Activated T-cell treated with anti-CD3 and anti-CD28 coated beads, Interleukin-2, amount 50 U/mL, for 24 hours (primary cell): ENCODE measurements at regions not wholly inside any gene's neighbourhood (a gene's known extent, or its start where the extent isn't known, plus 50 kb on each side); places are given as distances from the start of the nearest gene placed in this dataset.
"Not testable (repeated sequence)": the region's sequence is repeated elsewhere in the genome, so short reads cannot be mapped to it uniquely, and the experiment has no call there.

Experiments used
- DNase-seq: peaks from one replicate; pipeline ENCODE4 v3.0.0-alpha.2; 2020
- H3K27ac Mint-ChIP-seq: 2 replicates; pipeline ENCODE4 v1.8.0; 2020; ENCODE audit warnings: mild to moderate bottlenecking, mixed read lengths
- H3K27me3 Mint-ChIP-seq: 2 replicates; pipeline ENCODE4 v1.8.0; 2020; ENCODE audit warnings: mixed read lengths
- H3K36me3 Mint-ChIP-seq: 2 replicates; pipeline ENCODE4 v1.8.0; 2020; ENCODE audit warnings: low read depth, mixed read lengths
- H3K4me1 Mint-ChIP-seq: 2 replicates; pipeline ENCODE4 v1.8.0; 2020; ENCODE audit warnings: low read depth, mixed read lengths
- H3K4me3 Mint-ChIP-seq: 2 replicates; pipeline ENCODE4 v1.8.0; 2020; ENCODE audit warnings: mild to moderate bottlenecking, moderate library complexity, mixed read lengths
- H3K9me3 Mint-ChIP-seq: 2 replicates; pipeline ENCODE4 v1.8.0; 2020; ENCODE audit warnings: mixed read lengths

DNA sequence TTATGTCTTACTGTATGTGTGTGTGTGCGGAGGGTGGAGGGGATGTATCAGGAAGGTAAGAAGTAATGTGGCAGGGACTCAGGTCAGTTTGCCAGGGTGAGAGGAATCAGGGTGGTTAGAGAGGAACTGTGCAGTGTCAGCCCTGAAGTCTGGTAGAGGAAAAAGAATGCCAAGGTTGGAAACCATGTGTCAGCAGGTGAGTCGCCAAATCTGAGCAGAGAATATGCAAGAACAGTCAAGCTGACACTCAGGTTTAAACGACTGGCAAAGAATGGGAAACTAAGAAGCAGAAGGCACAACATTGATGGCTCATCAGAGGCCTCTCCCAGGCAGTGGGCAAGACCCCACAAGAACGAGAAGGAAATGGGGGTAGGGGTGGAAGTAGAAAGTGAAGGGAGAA is 107.5 kb upstream of the TBX18 start:
- Mint-ChIP-seq H3K27ac (no peak overlapping the region), H3K27me3 (no peaks in the 10 kb centered on the region), H3K4me1 (no peaks in the 10 kb centered on the region), H3K4me3 (no peak overlapping the region), H3K9me3 (no peaks in the 10 kb centered on the region), H3K36me3 (no peaks in the 10 kb centered on the region)
- DNase-seq = no peak

DNA sequence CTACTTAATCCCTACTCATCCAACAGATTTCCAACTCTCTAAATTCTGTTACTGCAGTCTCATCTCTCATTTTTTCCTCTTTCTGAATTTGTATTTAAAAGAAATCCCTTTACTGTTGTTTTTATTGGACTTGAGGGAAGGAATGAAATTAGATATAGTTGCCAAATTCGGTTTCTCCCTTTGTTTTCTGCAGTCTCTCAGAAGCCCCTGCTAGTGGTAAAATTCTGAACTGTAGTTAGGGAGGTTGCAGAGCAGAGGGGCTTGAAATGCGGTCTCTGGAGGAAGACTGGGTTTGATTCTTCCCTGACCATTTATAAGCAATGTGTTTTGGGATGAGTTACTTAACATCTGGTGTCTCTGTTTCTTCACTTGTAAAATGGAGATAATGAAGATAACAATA is 106.3 kb upstream of the TBX18 start:
- H3K9me3 Mint-ChIP-seq = no peaks in the 10 kb centered on the region
- no peaks in the 10 kb centered on the region for H3K27me3 Mint-ChIP-seq
- no peaks in the 10 kb centered on the region for H3K4me1 Mint-ChIP-seq
- H3K27ac Mint-ChIP-seq = no peak overlapping the region
- H3K4me3 Mint-ChIP-seq = no peak overlapping the region
- no peak for DNase-seq
- no peaks in the 10 kb centered on the region for H3K36me3 Mint-ChIP-seq

DNA sequence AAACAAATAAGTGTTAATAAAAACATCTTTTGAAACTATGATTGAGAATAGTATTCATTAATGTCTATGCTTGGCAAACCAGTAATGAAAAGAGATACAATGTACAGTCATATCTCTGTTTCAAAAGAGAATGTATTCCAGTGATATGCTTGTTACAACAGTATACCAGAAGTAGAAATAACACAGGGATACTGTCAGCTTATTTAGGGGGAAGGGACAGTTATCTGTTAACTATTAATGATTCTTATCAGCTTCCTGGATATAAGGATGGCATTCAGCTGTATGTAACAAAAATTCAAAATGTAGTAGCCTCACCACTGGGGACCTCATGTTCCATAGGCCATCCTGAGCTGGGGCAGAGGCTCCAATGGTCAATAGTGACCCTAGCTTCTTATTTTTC is 103.8 kb upstream of the TBX18 start:
- H3K36me3 Mint-ChIP-seq = no peaks in the 10 kb centered on the region
- no peak overlapping the region for H3K27ac Mint-ChIP-seq
- no peaks in the 10 kb centered on the region for H3K9me3 Mint-ChIP-seq
- no peaks in the 10 kb centered on the region for H3K27me3 Mint-ChIP-seq
- H3K4me1 Mint-ChIP-seq = no peaks in the 10 kb centered on the region
- DNase-seq = no peak
- H3K4me3 Mint-ChIP-seq = no peak overlapping the region

DNA sequence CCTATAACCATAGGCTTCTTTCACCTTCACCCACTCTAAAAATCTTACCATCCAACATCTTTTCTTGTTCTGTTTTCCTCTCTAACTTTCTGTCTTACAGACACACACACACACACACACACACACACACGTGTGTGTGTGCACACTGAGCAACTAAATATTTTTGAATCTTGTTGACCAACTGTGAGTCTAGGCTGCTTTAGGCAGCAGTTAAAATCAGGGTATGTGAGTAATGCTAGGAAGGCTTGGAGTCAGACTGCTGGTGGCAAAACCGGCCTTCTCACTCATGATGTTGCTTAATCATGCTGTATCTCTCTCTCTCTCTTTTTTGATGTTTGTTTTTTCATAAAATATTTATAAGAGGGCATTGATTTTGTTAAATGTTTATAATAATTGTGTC is 103.1 kb upstream of the TBX18 start:
- DNase-seq = no peak
- Mint-ChIP-seq H3K4me3 (no peak overlapping the region), H3K27me3 (no peaks in the 10 kb centered on the region), H3K36me3 (no peaks in the 10 kb centered on the region), H3K27ac (no peak overlapping the region), H3K9me3 (no peaks in the 10 kb centered on the region), H3K4me1 (no peaks in the 10 kb centered on the region)

DNA sequence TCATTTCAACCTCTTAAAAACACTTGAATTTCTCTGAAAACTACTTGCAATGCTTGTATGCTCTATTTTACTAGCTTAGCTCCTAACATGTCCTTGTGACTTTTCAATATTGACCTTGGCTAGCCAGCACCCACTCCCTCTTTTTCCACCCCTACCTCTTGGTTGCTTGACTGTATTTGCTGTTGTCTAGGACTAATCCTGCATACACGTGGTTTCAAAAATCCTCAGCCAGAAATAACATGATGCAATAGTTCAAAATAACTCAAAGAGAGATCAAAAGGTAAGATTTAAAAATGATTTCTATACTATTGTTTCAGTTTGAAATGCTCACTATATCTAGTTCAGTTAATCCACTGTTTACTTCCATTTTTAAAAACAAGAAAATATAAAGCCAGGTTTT is 102.3 kb upstream of the TBX18 start:
- Mint-ChIP-seq H3K36me3 (no peaks in the 10 kb centered on the region), H3K27ac (no peak overlapping the region), H3K27me3 (no peaks in the 10 kb centered on the region), H3K4me1 (no peaks in the 10 kb centered on the region), H3K4me3 (no peak overlapping the region), H3K9me3 (no peaks in the 10 kb centered on the region)
- DNase-seq = no peak

DNA sequence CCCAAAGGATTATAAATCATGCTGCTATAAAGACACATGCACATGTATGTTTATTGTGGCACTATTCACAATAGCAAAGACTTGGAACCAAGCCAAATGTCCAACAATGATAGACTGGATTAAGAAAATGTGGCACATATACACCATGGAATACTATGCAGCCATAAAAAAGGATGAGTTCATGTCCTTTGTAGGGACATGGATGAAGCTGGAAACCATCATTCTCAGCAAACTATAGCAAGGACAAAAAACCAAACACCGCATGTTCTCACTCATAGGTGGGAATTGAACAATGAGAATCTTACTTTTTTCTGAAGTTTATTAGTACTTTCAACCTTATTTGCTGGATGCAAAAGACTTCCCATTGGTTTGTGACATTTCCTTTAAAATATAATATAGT is 101.0 kb upstream of the TBX18 start:
- H3K27ac Mint-ChIP-seq, DNase-seq: not testable (repeated sequence)

DNA sequence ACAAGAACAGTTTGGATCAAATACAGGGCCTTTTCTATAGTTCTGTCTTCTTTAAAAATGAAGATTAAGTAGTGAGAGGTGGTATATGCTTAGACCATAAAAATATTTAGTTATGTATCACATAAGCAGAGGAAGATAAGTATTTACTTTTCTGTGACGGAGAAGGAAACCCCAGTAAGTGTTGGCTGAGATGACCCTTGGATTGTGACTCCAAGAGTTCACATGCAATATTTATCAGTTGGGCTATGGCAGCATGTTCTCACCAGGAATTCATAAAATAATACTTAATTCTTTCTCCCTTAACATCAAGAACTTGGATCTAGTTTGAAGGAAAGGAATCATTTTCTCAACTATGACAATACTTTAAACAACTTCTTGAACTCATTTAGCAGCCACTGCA is 98.4 kb upstream of the TBX18 start:
- H3K4me1 Mint-ChIP-seq = no peaks in the 10 kb centered on the region
- no peak overlapping the region for H3K4me3 Mint-ChIP-seq
- DNase-seq = no peak
- H3K27me3 Mint-ChIP-seq = no peaks in the 10 kb centered on the region
- no peaks in the 10 kb centered on the region for H3K9me3 Mint-ChIP-seq
- no peak overlapping the region for H3K27ac Mint-ChIP-seq
- no peaks in the 10 kb centered on the region for H3K36me3 Mint-ChIP-seq

More for the DNA sequence above, 101.0 kb upstream of the TBX18 start:
- not testable (repeated sequence) for H3K4me1 Mint-ChIP-seq, H3K4me3 Mint-ChIP-seq, H3K36me3 Mint-ChIP-seq, H3K27me3 Mint-ChIP-seq, H3K9me3 Mint-ChIP-seq

DNA sequence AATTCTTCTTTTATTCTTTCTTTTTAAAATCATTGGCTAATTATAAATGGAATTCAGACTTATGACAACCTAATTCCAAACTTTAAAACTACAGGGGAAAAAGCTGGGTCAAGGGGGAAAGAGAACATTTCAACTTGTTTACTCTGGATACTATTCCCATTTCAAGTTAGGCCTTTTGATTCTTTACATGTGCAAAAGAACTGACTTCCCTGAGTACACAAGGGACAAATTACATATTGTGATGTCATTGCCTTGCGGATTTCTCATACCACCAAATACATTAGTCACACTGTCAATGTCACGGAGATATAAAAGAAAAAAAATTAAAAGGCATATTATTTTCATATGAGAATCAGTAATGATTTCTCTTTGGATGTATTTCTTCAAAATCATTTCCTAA is 96.5 kb upstream of the TBX18 start:
- no peak for DNase-seq
- H3K9me3 Mint-ChIP-seq = no peaks in the 10 kb centered on the region
- H3K27ac Mint-ChIP-seq = no peak overlapping the region
- no peaks in the 10 kb centered on the region for H3K4me1 Mint-ChIP-seq
- no peak overlapping the region for H3K4me3 Mint-ChIP-seq
- H3K36me3 Mint-ChIP-seq = no peaks in the 10 kb centered on the region
- no peaks in the 10 kb centered on the region for H3K27me3 Mint-ChIP-seq

DNA sequence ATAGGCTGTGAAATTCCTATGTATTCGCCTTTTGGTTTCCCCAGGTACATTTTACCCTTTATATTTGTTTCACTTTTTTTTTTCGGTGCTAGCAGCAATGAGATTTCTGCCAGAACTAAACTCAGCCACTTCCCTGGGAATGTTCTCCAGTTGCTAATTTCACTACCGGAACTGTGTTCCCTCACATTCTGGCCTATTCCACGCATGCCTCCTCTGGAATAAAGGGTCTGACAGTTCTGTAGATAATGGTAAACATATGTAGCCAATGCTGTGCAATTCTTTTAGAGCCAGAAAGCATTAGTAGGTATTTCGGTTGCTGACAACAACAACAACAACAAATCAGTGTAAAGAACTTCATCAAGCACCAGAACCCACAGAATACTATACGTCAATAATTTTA is 96.1 kb upstream of the TBX18 start:
- Mint-ChIP-seq H3K27ac (no peak overlapping the region), H3K27me3 (no peaks in the 10 kb centered on the region), H3K36me3 (no peaks in the 10 kb centered on the region), H3K4me3 (no peak overlapping the region), H3K4me1 (no peaks in the 10 kb centered on the region), H3K9me3 (peaks cover 2% of the 10 kb centered on the region)
- DNase-seq = no peak

DNA sequence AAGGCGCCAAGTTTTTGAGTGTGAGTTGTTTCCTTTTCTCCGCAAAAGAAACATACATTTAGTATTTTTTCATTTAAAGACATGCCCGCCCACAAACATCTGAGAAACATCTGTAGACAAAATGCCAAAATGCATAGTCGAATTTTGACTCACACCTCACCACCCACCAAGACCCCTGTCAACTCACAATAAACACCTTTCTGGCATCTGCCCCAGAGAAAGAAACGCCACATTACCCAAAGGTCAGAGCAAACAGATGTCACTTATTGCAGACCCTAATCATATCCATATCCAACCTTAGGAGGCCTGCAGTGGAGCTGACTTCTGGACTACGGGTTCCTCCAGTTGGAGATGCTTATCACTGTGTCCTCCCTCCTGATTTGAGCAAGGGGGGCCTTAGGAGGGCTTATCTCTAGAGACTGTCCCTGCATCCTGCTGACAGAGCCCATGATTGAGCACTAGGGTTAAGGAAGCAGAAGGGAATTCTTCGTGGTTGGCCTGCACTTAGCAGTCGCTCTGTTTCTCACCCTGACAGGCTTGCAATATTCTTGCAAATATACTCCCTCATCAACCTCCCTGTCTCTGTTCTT is 90.5 kb upstream of the TBX18 start:
- Mint-ChIP-seq H3K27ac (no peak overlapping the region), H3K27me3 (no peaks in the 10 kb centered on the region), H3K4me3 (no peak overlapping the region), H3K9me3 (peaks cover 5% of the 10 kb centered on the region), H3K4me1 (no peaks in the 10 kb centered on the region), H3K36me3 (no peaks in the 10 kb centered on the region)
- no peak for DNase-seq

DNA sequence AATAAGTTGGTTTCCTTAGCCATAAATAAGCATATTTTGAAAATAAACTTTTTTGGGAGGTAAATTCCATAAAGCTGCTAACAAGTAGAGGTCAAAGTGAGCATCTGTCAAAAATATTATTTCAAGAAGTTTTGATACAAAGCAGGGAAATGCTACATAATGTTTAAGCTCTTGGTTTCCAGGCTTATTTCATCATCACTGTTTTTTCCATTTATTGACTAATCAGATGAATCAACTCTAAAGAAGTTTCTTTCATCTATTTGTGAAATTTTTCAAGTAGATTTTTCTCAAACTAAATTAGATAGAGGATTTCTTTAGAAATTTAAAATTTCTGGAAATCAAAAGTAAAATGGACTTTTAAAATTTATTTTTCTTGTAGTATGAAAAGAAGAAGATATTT is 89.5 kb upstream of the TBX18 start:
- no peak overlapping the region for H3K27ac Mint-ChIP-seq
- no peak overlapping the region for H3K4me3 Mint-ChIP-seq
- no peaks in the 10 kb centered on the region for H3K4me1 Mint-ChIP-seq
- H3K27me3 Mint-ChIP-seq = no peaks in the 10 kb centered on the region
- no peak for DNase-seq
- H3K9me3 Mint-ChIP-seq = peaks cover 5% of the 10 kb centered on the region
- no peaks in the 10 kb centered on the region for H3K36me3 Mint-ChIP-seq

DNA sequence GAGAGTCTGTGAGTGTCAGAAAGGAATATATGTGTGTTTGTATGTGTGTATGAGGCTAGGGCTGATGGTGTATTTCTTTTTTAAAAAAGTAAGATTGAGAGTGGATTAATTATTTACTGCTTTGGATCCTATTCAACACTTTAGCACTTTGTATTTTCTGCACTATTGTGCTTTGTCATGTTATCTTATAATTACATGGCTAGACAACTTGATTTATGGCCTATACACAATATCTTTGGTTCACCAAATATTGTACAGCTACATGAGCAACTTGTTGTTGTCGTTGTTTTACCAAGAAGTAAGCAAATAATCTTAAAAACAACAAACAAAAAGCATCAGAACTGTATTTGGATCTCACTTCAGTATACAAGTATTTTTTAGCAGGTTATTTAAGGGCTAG is 84.6 kb upstream of the TBX18 start:
- DNase-seq = no peak
- H3K27me3 Mint-ChIP-seq = no peaks in the 10 kb centered on the region
- H3K27ac Mint-ChIP-seq = no peak overlapping the region
- H3K36me3 Mint-ChIP-seq = no peaks in the 10 kb centered on the region
- no peaks in the 10 kb centered on the region for H3K9me3 Mint-ChIP-seq
- H3K4me1 Mint-ChIP-seq = no peaks in the 10 kb centered on the region
- H3K4me3 Mint-ChIP-seq = no peak overlapping the region

DNA sequence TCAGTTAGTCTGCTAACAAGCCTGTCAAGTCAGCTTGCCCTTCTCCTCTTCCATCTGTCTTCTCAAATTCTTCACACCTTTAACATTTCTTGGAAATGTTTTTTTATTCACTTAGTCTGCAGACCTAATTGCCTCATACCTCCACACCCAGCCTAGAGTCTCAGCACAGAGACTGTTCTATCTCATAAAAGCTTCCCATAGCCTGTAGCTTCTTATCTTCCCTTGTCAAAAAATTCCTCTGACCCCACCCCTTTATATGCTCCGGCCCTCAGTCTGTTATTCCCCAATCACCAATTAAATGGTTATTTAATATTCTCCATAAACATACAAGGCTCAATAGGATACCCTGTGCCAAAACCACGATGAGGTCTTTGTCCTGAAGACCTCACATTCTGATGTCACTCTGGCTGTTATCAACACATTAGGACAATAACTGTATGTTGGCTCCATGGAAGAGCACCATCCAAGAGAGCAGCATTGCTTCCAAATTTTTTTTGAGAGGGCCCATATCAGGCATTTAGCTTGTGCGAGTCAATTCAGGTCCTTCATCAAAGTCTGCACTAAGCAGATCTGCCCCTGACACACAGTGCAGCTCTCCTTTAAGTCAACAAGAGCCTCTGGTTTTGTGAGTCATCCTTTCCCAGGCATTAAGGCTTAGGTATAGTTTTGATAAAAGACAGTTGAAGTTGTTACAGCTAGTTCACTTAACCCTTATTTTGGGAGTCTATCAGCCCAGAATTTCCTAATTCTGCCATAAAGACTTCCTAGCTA is 83.2 kb upstream of the TBX18 start:
- no peaks in the 10 kb centered on the region for H3K4me1 Mint-ChIP-seq
- H3K4me3 Mint-ChIP-seq = no peak overlapping the region
- no peaks in the 10 kb centered on the region for H3K36me3 Mint-ChIP-seq
- DNase-seq = no peak
- H3K27ac Mint-ChIP-seq = no peak overlapping the region
- no peaks in the 10 kb centered on the region for H3K27me3 Mint-ChIP-seq
- no peaks in the 10 kb centered on the region for H3K9me3 Mint-ChIP-seq

DNA sequence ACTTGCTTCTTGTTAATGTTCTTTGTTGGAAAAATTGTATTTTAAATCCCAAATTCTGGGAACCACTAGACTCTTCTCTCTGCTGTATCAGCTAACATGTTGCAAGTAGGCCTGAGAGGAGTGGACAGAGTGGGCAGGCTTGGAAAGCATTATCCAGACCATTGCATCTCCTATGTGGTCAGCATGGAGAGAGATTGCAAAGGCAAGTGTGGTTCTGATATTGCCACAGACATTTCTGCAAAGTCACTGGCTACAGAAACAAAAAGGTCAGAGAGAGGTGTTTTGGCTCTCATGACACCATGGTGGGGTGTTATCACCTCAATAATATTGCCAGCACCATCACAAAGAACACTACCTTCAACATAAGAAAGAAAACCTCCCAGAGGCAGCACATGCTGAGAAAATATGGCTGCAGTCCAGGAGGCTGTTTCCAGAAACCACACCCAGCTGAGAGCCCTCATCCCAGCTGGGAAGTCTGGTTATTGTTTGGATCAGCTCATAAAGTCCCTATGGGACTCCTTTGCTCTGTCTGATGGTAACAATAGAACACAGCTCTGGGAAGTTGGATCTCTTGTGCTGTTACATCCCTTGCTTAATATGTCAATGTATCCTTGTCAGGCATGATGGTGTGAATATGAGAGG is 78.2 kb upstream of the TBX18 start:
- no peak overlapping the region for H3K4me3 Mint-ChIP-seq
- H3K9me3 Mint-ChIP-seq = peaks cover 7% of the 10 kb centered on the region
- DNase-seq = no peak
- no peaks in the 10 kb centered on the region for H3K4me1 Mint-ChIP-seq
- no peak overlapping the region for H3K27ac Mint-ChIP-seq
- H3K27me3 Mint-ChIP-seq = no peaks in the 10 kb centered on the region
- no peaks in the 10 kb centered on the region for H3K36me3 Mint-ChIP-seq

DNA sequence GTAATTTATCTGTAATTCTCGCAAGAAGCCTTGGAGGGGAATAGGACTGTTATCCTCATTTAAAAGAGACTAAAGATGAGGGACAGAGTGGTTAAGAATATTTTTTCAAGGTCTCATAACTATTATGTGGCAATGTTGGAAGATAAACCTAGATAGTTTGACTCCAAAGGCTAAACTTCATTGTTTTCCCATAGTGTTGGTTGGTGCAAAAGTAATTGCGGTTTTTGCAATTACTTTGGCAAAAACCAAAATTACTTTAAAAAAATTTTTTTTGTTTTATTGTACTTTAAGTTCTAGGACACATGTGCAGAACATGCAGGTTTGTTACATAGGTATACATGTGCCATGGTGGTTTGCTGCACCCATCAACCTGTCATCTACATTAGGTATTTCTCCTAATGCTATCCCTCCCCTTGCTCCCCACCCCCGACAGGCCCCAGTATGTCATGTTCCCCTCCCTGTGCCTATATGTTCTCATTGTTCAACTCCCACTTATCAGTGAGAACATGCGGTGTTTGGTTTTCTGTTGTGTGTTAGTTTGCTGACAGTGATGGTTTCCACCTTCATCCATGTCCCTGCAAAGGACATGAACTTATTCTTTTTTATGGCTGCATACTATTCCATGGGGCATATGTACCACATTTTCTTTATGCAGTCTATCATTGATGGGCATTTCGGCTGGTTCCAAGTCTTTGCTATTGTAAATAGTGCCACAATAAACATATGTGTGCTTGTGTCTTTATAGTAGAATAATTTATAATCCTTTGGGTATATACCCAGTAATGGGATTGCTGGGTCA is 72.9 kb upstream of the TBX18 start:
- H3K27me3 Mint-ChIP-seq, H3K4me1 Mint-ChIP-seq, H3K27ac Mint-ChIP-seq, H3K4me3 Mint-ChIP-seq, DNase-seq, H3K36me3 Mint-ChIP-seq, H3K9me3 Mint-ChIP-seq: not testable (repeated sequence)
